Progenitor cell of endocrine pancreas (in vitro differentiated cells): ENCODE measurements at regions not wholly inside any gene's neighbourhood (a gene's known extent, or its start where the extent isn't known, plus 50 kb on each side); places are given as distances from the start of the nearest gene placed in this dataset.

Source experiments
- DNase-seq: peaks from one replicate; pipeline ENCODE4 v3.0.0; 2021; ENCODE audit warnings: low spot score; ENCODE audit not compliant: unreplicated experiment
- H3K27ac Mint-ChIP-seq: 2 replicates; pipeline ENCODE4 v1.8.0; 2021; ENCODE audit warnings: mild to moderate bottlenecking, moderate library complexity, mixed read lengths
- H3K27me3 Mint-ChIP-seq: 2 replicates; pipeline ENCODE4 v1.8.0; 2021; ENCODE audit warnings: mixed read lengths
- H3K36me3 Mint-ChIP-seq: 2 replicates; pipeline ENCODE4 v1.8.0; 2022; ENCODE audit warnings: mixed read lengths; ENCODE audit not compliant: insufficient read depth
- H3K4me1 Mint-ChIP-seq: 2 replicates; pipeline ENCODE4 v1.8.0; 2021; ENCODE audit warnings: low read depth, mixed read lengths
- H3K4me3 Mint-ChIP-seq: 2 replicates; pipeline ENCODE4 v1.8.0; 2021; ENCODE audit warnings: low read depth, mild to moderate bottlenecking, moderate library complexity, mixed read lengths
- H3K9me3 Mint-ChIP-seq: 2 replicates; pipeline ENCODE4 v1.8.0; 2021; ENCODE audit warnings: low read depth, mixed read lengths
- CTCF ChIP-seq: fragments of 200-600 bp; sonication (generic); IDR thresholded peaks from one replicate; pipeline ENCODE4 v1.5.0; 2021; ENCODE audit warnings: antibody characterized with exemption, mild to moderate bottlenecking; ENCODE audit not compliant: unreplicated experiment

- H3K36me3 Mint-ChIP-seq = no peaks in the 10 kb centered on the region
- peaks cover 16% of the 10 kb centered on the region for H3K4me1 Mint-ChIP-seq
- peaks cover 59% of the 10 kb centered on the region for H3K27me3 Mint-ChIP-seq
- no peak for DNase-seq
- no peak overlapping the region for H3K27ac Mint-ChIP-seq
- no peak overlapping the region for H3K4me3 Mint-ChIP-seq
- TF ChIP-seq CTCF = no peak
- no peaks in the 10 kb centered on the region for H3K9me3 Mint-ChIP-seq
These were observed 633.7 kb upstream of the EYS start for GRCh38 chr6:66340736-66341135.

- Mint-ChIP-seq H3K9me3 (no peaks in the 10 kb centered on the region), H3K27me3 (peaks cover 22% of the 10 kb centered on the region), H3K36me3 (no peaks in the 10 kb centered on the region), H3K4me1 (peaks cover 11% of the 10 kb centered on the region), H3K4me3 (no peak overlapping the region), H3K27ac (no peak overlapping the region)
- no peak for TF ChIP-seq CTCF
- no peak for DNase-seq
These were observed 629.1 kb upstream of the EYS start for GRCh38 chr6:66336176-66336575.

- no peak overlapping the region for H3K27ac Mint-ChIP-seq
- no peak for TF ChIP-seq CTCF
- peaks cover 5% of the 10 kb centered on the region for H3K9me3 Mint-ChIP-seq
- no peak overlapping the region for H3K4me3 Mint-ChIP-seq
- no peaks in the 10 kb centered on the region for H3K36me3 Mint-ChIP-seq
- H3K4me1 Mint-ChIP-seq = no peaks in the 10 kb centered on the region
- no peaks in the 10 kb centered on the region for H3K27me3 Mint-ChIP-seq
- DNase-seq = no peak
These were observed 621.2 kb upstream of the EYS start for GRCh38 chr6:66328200-66328599.

GRCh38 chr6:66326228-66326627 is 619.2 kb upstream of the EYS start:
- Mint-ChIP-seq H3K4me1 (no peaks in the 10 kb centered on the region), H3K36me3 (no peaks in the 10 kb centered on the region), H3K27me3 (no peaks in the 10 kb centered on the region), H3K4me3 (no peak overlapping the region), H3K27ac (no peak overlapping the region), H3K9me3 (peaks cover 5% of the 10 kb centered on the region)
- DNase-seq = no peak
- TF ChIP-seq CTCF = no peak

GRCh38 chr6:66321017-66321416 is 614.0 kb upstream of the EYS start:
- no peaks in the 10 kb centered on the region for H3K36me3 Mint-ChIP-seq
- no peaks in the 10 kb centered on the region for H3K4me1 Mint-ChIP-seq
- no peaks in the 10 kb centered on the region for H3K27me3 Mint-ChIP-seq
- H3K4me3 Mint-ChIP-seq = no peak overlapping the region
- TF ChIP-seq CTCF = no peak
- H3K27ac Mint-ChIP-seq = no peak overlapping the region
- no peaks in the 10 kb centered on the region for H3K9me3 Mint-ChIP-seq
- no peak for DNase-seq
